ENCODE measurements at regions not wholly inside any gene's neighbourhood (a gene's known extent, or its start where the extent isn't known, plus 50 kb on each side); places are given as distances from the start of the nearest gene placed in this dataset.

- H3K9me3 ChIP-seq (ENCODE audit: control insufficient read depth in 4 of 4, insufficient read depth in 3 of 4, low read length in 3 of 4) = no peaks in the 10 kb centered on the region
- no peaks in the 10 kb centered on the region for H3K36me3 ChIP-seq (ENCODE audit: control insufficient read depth in 4 of 4, insufficient read depth in 4 of 4, low read length in 4 of 4)
- ATAC-seq (ENCODE audit: insufficient read depth, low FRiP score) = no peak
- 54 to 71% methylated on average over 1 of the region's 1 CpG for WGBS, 2 donors
- H3K4me1 ChIP-seq (ENCODE audit: control insufficient read depth in 5 of 5, insufficient read depth in 5 of 5, low read length in 5 of 5) = peaks cover 0 to 37% (median 10%) of the 10 kb centered on the region in 5 donors
- no peak overlapping the region for H3K27ac ChIP-seq (ENCODE audit: low read depth in 1 of 2, low read length in 1 of 2)
- no peaks in the 10 kb centered on the region for H3K27me3 ChIP-seq (ENCODE audit: control insufficient read depth in 3 of 3, insufficient read depth in 3 of 3, low read length in 2 of 3)
- no peak overlapping the region for H3K9ac ChIP-seq (ENCODE audit: insufficient read depth in 1 of 2, low read length in 2 of 2)
- H3K4me3 ChIP-seq = no peak overlapping the region
- TF ChIP-seq CTCF (IDR thresholded peaks at IDR 0.05; ENCODE audit: control extremely low read depth, extremely low read depth) = no peak
- DNase-seq = no peak
These were observed 417.9 kb downstream of the FAT4 start for GRCh38 chr4:125732632-125733031.

- Histone ChIP-seq H3K4me1 (ENCODE audit: control insufficient read depth in 5 of 5, insufficient read depth in 5 of 5, low read length in 5 of 5) (peaks cover 0 to 23% (median 8%) of the 10 kb centered on the region in 5 donors), H3K27ac (ENCODE audit: low read depth in 1 of 2, low read length in 1 of 2) (no peak overlapping the region), H3K4me3 (no peak overlapping the region), H3K9ac (ENCODE audit: insufficient read depth in 1 of 2, low read length in 2 of 2) (no peak overlapping the region), H3K9me3 (ENCODE audit: control insufficient read depth in 4 of 4, insufficient read depth in 3 of 4, low read length in 3 of 4) (no peaks in the 10 kb centered on the region), H3K27me3 (ENCODE audit: control insufficient read depth in 3 of 3, insufficient read depth in 3 of 3, low read length in 2 of 3) (no peaks in the 10 kb centered on the region), H3K36me3 (ENCODE audit: control insufficient read depth in 4 of 4, insufficient read depth in 4 of 4, low read length in 4 of 4) (no peaks in the 10 kb centered on the region)
- TF ChIP-seq CTCF (IDR thresholded peaks at IDR 0.05; ENCODE audit: control extremely low read depth, extremely low read depth) = no peak
- ATAC-seq (ENCODE audit: insufficient read depth, low FRiP score) (no peak), DNase-seq (no peak)
- 82 to 86% methylated on average over 5 of the region's 5 CpGs for WGBS, 2 donors
These were observed 419.7 kb downstream of the FAT4 start for GRCh38 chr4:125734504-125734903.

- TF ChIP-seq CTCF (IDR thresholded peaks at IDR 0.05; ENCODE audit: control extremely low read depth, extremely low read depth) = no peak
- Histone ChIP-seq H3K4me1 (ENCODE audit: control insufficient read depth in 5 of 5, insufficient read depth in 5 of 5, low read length in 5 of 5) (peaks cover 0 to 17% (median 3%) of the 10 kb centered on the region in 5 donors), H3K9ac (ENCODE audit: insufficient read depth in 1 of 2, low read length in 2 of 2) (no peak overlapping the region), H3K27ac (ENCODE audit: low read depth in 1 of 2, low read length in 1 of 2) (no peak overlapping the region), H3K27me3 (ENCODE audit: control insufficient read depth in 3 of 3, insufficient read depth in 3 of 3, low read length in 2 of 3) (no peaks in the 10 kb centered on the region), H3K36me3 (ENCODE audit: control insufficient read depth in 4 of 4, insufficient read depth in 4 of 4, low read length in 4 of 4) (no peaks in the 10 kb centered on the region), H3K9me3 (ENCODE audit: control insufficient read depth in 4 of 4, insufficient read depth in 3 of 4, low read length in 3 of 4) (no peaks in the 10 kb centered on the region), H3K4me3 (no peak overlapping the region)
- peak; percentile 62 to 73 (median 64) for DNase-seq
- ATAC-seq (ENCODE audit: insufficient read depth, low FRiP score) = peak; percentile 87
- WGBS, 2 donors = 63 to 80% methylated on average over 4 of the region's 4 CpGs
These were observed 420.3 kb downstream of the FAT4 start for GRCh38 chr4:125735102-125735501.

GRCh38 chr4:125736057-125736456 is 421.3 kb downstream of the FAT4 start:
- no peak for DNase-seq
- WGBS, 2 donors = 89 to 90% methylated on average over 1 of the region's 1 CpG

More at GRCh38 chr4:125736057-125736456, 421.3 kb downstream of the FAT4 start:
- no peak for TF ChIP-seq CTCF (IDR thresholded peaks at IDR 0.05; ENCODE audit: control extremely low read depth, extremely low read depth)
- Histone ChIP-seq H3K9ac (ENCODE audit: insufficient read depth in 1 of 2, low read length in 2 of 2) (no peak overlapping the region), H3K27ac (ENCODE audit: low read depth in 1 of 2, low read length in 1 of 2) (no peak overlapping the region), H3K36me3 (ENCODE audit: control insufficient read depth in 4 of 4, insufficient read depth in 4 of 4, low read length in 4 of 4) (no peaks in the 10 kb centered on the region), H3K27me3 (ENCODE audit: control insufficient read depth in 3 of 3, insufficient read depth in 3 of 3, low read length in 2 of 3) (no peaks in the 10 kb centered on the region), H3K4me3 (no peak overlapping the region), H3K9me3 (ENCODE audit: control insufficient read depth in 4 of 4, insufficient read depth in 3 of 4, low read length in 3 of 4) (no peaks in the 10 kb centered on the region), H3K4me1 (ENCODE audit: control insufficient read depth in 5 of 5, insufficient read depth in 5 of 5, low read length in 5 of 5) (peaks cover 0 to 14% (median 3%) of the 10 kb centered on the region in 5 donors)
- ATAC-seq (ENCODE audit: insufficient read depth, low FRiP score) = no peak

Measured in lung (tissue), 11 donors.